ENCODE measurements at regions not wholly inside any gene's neighbourhood (a gene's known extent, or its start where the extent isn't known, plus 50 kb on each side); places are given as distances from the start of the nearest gene placed in this dataset.

GRCh38 chr4:166222271-166222670 is 349.2 kb downstream of the TLL1 start:
- in situ Hi-C loops (cut with MboI; ENCODE audit: low pct_unique_long_range_greater_than_20kb in 2 of 9, low sequenced_read_pairs in 9 of 9, unreplicated experiment in 9 of 9): no loop called here
- Histone ChIP-seq H3K4me3 (no peak overlapping the region), H3K4me1 (replicated peaks in 1 of 2) (no peaks in the 10 kb centered on the region), H3K27ac (no peak overlapping the region)
- WGBS, 10 experiments: 11 to 90% (median 33%) methylated on average over 1 of the region's 1 CpG; no CpG with 5 or more reads in 2 of the 10 experiments
- ATAC-seq (replicated peaks in 6 of 8): no peak

GRCh38 chr4:166228112-166228511 is 355.1 kb downstream of the TLL1 start:
- WGBS, 10 experiments: 0 to 100% (median 58%) methylated on average over 1 to 9 of the region's 10 CpGs; no CpG with 5 or more reads in 6 of the 10 experiments
- no peaks in the 10 kb centered on the region for H3K4me1 ChIP-seq (replicated peaks in 1 of 2)

GRCh38 chr4:166229799-166230198 is 356.8 kb downstream of the TLL1 start:
- WGBS, 10 experiments: 0 to 100% (median 46%) methylated on average over 1 of the region's 1 CpG; no CpG with 5 or more reads in 4 of the 10 experiments
- no peak overlapping the region for H3K4me3 ChIP-seq
- no peak for ATAC-seq (replicated peaks in 6 of 8)
- in situ Hi-C loops (cut with MboI; ENCODE audit: low pct_unique_long_range_greater_than_20kb in 2 of 9, low sequenced_read_pairs in 9 of 9, unreplicated experiment in 9 of 9): no loop called here
- no peaks in the 10 kb centered on the region for H3K4me1 ChIP-seq (replicated peaks in 1 of 2)
- H3K27ac ChIP-seq: no peak overlapping the region

More at GRCh38 chr4:166228112-166228511, 355.1 kb downstream of the TLL1 start:
- in situ Hi-C loops (cut with MboI; ENCODE audit: low pct_unique_long_range_greater_than_20kb in 2 of 9, low sequenced_read_pairs in 9 of 9, unreplicated experiment in 9 of 9): no loop called here
- no peak overlapping the region for H3K4me3 ChIP-seq
- no peak for ATAC-seq (replicated peaks in 6 of 8)
- no peak overlapping the region for H3K27ac ChIP-seq

- ATAC-seq (replicated peaks in 6 of 8): no peak
- Histone ChIP-seq H3K4me3 (no peak overlapping the region), H3K27ac (no peak overlapping the region), H3K4me1 (replicated peaks in 1 of 2) (no peaks in the 10 kb centered on the region)
- in situ Hi-C loops (cut with MboI; ENCODE audit: low pct_unique_long_range_greater_than_20kb in 2 of 9, low sequenced_read_pairs in 9 of 9, unreplicated experiment in 9 of 9): no loop called here
- WGBS, 10 experiments: 7 to 100% (median 94%) methylated on average over 1 of the region's 1 CpG
Observed at GRCh38 chr4:166230841-166231240, 357.8 kb downstream of the TLL1 start.

GRCh38 chr4:166239354-166239753 is 366.3 kb downstream of the TLL1 start:
- no peak overlapping the region for H3K27ac ChIP-seq
- no peaks in the 10 kb centered on the region for H3K4me1 ChIP-seq (replicated peaks in 1 of 2)
- H3K4me3 ChIP-seq: no peak overlapping the region
- WGBS, 10 experiments: 0 to 81% (median 70%) methylated on average over 2 to 4 of the region's 4 CpGs
- no peak for ATAC-seq (replicated peaks in 6 of 8)
- in situ Hi-C loops (cut with MboI; ENCODE audit: low pct_unique_long_range_greater_than_20kb in 2 of 9, low sequenced_read_pairs in 9 of 9, unreplicated experiment in 9 of 9): no loop called here

- WGBS, 10 experiments: 3 to 100% (median 85%) methylated on average over 1 to 4 of the region's 4 CpGs
- in situ Hi-C loops (cut with MboI; ENCODE audit: low pct_unique_long_range_greater_than_20kb in 2 of 9, low sequenced_read_pairs in 9 of 9, unreplicated experiment in 9 of 9): no loop called here
- Histone ChIP-seq H3K27ac (no peak overlapping the region), H3K4me1 (replicated peaks in 1 of 2) (no peaks in the 10 kb centered on the region), H3K4me3 (no peak overlapping the region)
- peak in 2 of 8 experiments; percentile 18 to 56 for ATAC-seq (replicated peaks in 6 of 8)
Observed at GRCh38 chr4:166252487-166253402, 379.7 kb downstream of the TLL1 start.

GRCh38 chr4:166257276-166257675 is 384.2 kb downstream of the TLL1 start:
- H3K27ac ChIP-seq: no peak overlapping the region
- H3K4me3 ChIP-seq: no peak overlapping the region
- ATAC-seq (replicated peaks in 6 of 8): no peak
- WGBS, 10 experiments: 7 to 100% (median 70%) methylated on average over 1 to 2 of the region's 2 CpGs; no CpG with 5 or more reads in 2 of the 10 experiments
- in situ Hi-C loops (cut with MboI; ENCODE audit: low pct_unique_long_range_greater_than_20kb in 2 of 9, low sequenced_read_pairs in 9 of 9, unreplicated experiment in 9 of 9): no loop called here
- no peaks in the 10 kb centered on the region for H3K4me1 ChIP-seq (replicated peaks in 1 of 2)

GRCh38 chr4:166257891-166258290 is 384.9 kb downstream of the TLL1 start:
- no peak for ATAC-seq (replicated peaks in 6 of 8)
- in situ Hi-C loops (cut with MboI; ENCODE audit: low pct_unique_long_range_greater_than_20kb in 2 of 9, low sequenced_read_pairs in 9 of 9, unreplicated experiment in 9 of 9): no loop called here
- Histone ChIP-seq H3K27ac (no peak overlapping the region), H3K4me3 (no peak overlapping the region), H3K4me1 (replicated peaks in 1 of 2) (no peaks in the 10 kb centered on the region)
- WGBS, 10 experiments: 0 to 86% (median 41%) methylated on average over 2 to 4 of the region's 4 CpGs; no CpG with 5 or more reads in 6 of the 10 experiments

GRCh38 chr4:166259081-166259480 is 386.0 kb downstream of the TLL1 start:
- Histone ChIP-seq H3K4me1 (replicated peaks in 1 of 2) (no peaks in the 10 kb centered on the region), H3K27ac (no peak overlapping the region), H3K4me3 (no peak overlapping the region)
- in situ Hi-C loops (cut with MboI; ENCODE audit: low pct_unique_long_range_greater_than_20kb in 2 of 9, low sequenced_read_pairs in 9 of 9, unreplicated experiment in 9 of 9): no loop called here
- ATAC-seq (replicated peaks in 6 of 8): no peak
- 0 to 100% (median 50%) methylated on average over 1 to 4 of the region's 4 CpGs; no CpG with 5 or more reads in 1 of the 10 experiments for WGBS, 10 experiments

- Histone ChIP-seq H3K4me1 (replicated peaks in 1 of 2) (no peaks in the 10 kb centered on the region), H3K4me3 (no peak overlapping the region), H3K27ac (no peak overlapping the region)
- 0 to 100% (median 88%) methylated on average over 1 to 20 of the region's 21 CpGs for WGBS, 10 experiments
- in situ Hi-C loops (cut with MboI; ENCODE audit: low pct_unique_long_range_greater_than_20kb in 2 of 9, low sequenced_read_pairs in 9 of 9, unreplicated experiment in 9 of 9): no loop called here
- no peak for ATAC-seq (replicated peaks in 6 of 8)
Observed at GRCh38 chr4:166274136-166274761, 401.2 kb downstream of the TLL1 start.

- in situ Hi-C loops (cut with MboI; ENCODE audit: low pct_unique_long_range_greater_than_20kb in 2 of 9, low sequenced_read_pairs in 9 of 9, unreplicated experiment in 9 of 9): no loop called here
- WGBS, 10 experiments: 0 to 100% (median 90%) methylated on average over 1 of the region's 1 CpG
- Histone ChIP-seq H3K4me1 (replicated peaks in 1 of 2) (no peaks in the 10 kb centered on the region), H3K4me3 (no peak overlapping the region), H3K27ac (no peak overlapping the region)
- ATAC-seq (replicated peaks in 6 of 8): no peak
Observed at GRCh38 chr4:166274775-166275174, 401.7 kb downstream of the TLL1 start.

GRCh38 chr4:166277401-166277800 is 404.4 kb downstream of the TLL1 start:
- in situ Hi-C loops (cut with MboI; ENCODE audit: low pct_unique_long_range_greater_than_20kb in 2 of 9, low sequenced_read_pairs in 9 of 9, unreplicated experiment in 9 of 9): no loop called here
- WGBS, 10 experiments: 0 to 100% (median 20%) methylated on average over 1 of the region's 1 CpG; no CpG with 5 or more reads in 3 of the 10 experiments
- Histone ChIP-seq H3K4me3 (no peak overlapping the region), H3K27ac (no peak overlapping the region), H3K4me1 (replicated peaks in 1 of 2) (no peaks in the 10 kb centered on the region)
- ATAC-seq (replicated peaks in 6 of 8): no peak

- no peak overlapping the region for H3K27ac ChIP-seq
- WGBS, 10 experiments: 0 to 100% (median 79%) methylated on average over 1 of the region's 1 CpG
- ATAC-seq (replicated peaks in 6 of 8): peak in 1 of 8 experiments; percentile 92
- H3K4me1 ChIP-seq (replicated peaks in 1 of 2): no peaks in the 10 kb centered on the region
- no peak overlapping the region for H3K4me3 ChIP-seq
- in situ Hi-C loops (cut with MboI; ENCODE audit: low pct_unique_long_range_greater_than_20kb in 2 of 9, low sequenced_read_pairs in 9 of 9, unreplicated experiment in 9 of 9): no loop called here
Observed at GRCh38 chr4:166277853-166278252, 404.8 kb downstream of the TLL1 start.
